ENCODE measurements at regions not wholly inside any gene's neighbourhood (a gene's known extent, or its start where the extent isn't known, plus 50 kb on each side); places are given as distances from the start of the nearest gene placed in this dataset.

GRCh38 chr12:111310076-111310870 lies 58.6 kb downstream of the PHETA1 start:
- H3K27ac ChIP-seq, result no peak overlapping the region
- no peak for TF ChIP-seq CTCF (conservative IDR thresholded peaks at IDR 0.05)

- H3K27ac ChIP-seq, result no peak overlapping the region
Observed at GRCh38 chr12:111309584-111309983, 59.3 kb downstream of the PHETA1 start.

GRCh38 chr12:111308473-111308872 lies 60.4 kb downstream of the PHETA1 start:
- TF ChIP-seq CTCF (conservative IDR thresholded peaks at IDR 0.05), result no peak

More at GRCh38 chr12:111309584-111309983, 59.3 kb downstream of the PHETA1 start:
- TF ChIP-seq CTCF (conservative IDR thresholded peaks at IDR 0.05), result no peak

GRCh38 chr12:111304642-111305071 lies 64.2 kb downstream of the PHETA1 start:
- no peak overlapping the region for H3K27ac ChIP-seq
- TF ChIP-seq CTCF (conservative IDR thresholded peaks at IDR 0.05), result peak; percentile 46

More at GRCh38 chr12:111308473-111308872, 60.4 kb downstream of the PHETA1 start:
- no peak overlapping the region for H3K27ac ChIP-seq

GRCh38 chr12:111303531-111303930 lies 65.4 kb downstream of the PHETA1 start:
- no peak overlapping the region for H3K27ac ChIP-seq
- no peak for TF ChIP-seq CTCF (conservative IDR thresholded peaks at IDR 0.05)

- no peak overlapping the region for H3K27ac ChIP-seq
- peak; percentile 96 for TF ChIP-seq CTCF (conservative IDR thresholded peaks at IDR 0.05)
Observed at GRCh38 chr12:111298582-111299436, 70.1 kb downstream of the PHETA1 start.
